GM13976 (cell line): ENCODE measurements at regions not wholly inside any gene's neighbourhood (a gene's known extent, or its start where the extent isn't known, plus 50 kb on each side); places are given as distances from the start of the nearest gene placed in this dataset.

Source experiments
- DNase-seq: peaks from one replicate; pipeline ENCODE4 v3.0.0; 2012; ENCODE audit warnings: low spot score
- in situ Hi-C: fragments of 300-500 bp; cut with MboI; formaldehyde crosslinking; loops from one replicate; pipeline ENCODE4 v1.12.0; 2022; ENCODE audit warnings: low sequenced_read_pairs, mixed read lengths, inconsistent platforms; ENCODE audit not compliant: unreplicated experiment
- TF ChIP-seq, protein P1 (sequence below): IDR thresholded peaks from 2 replicates; pipeline ENCODE4 v1.5.1; 2012; ENCODE audit warnings: borderline replicate concordance, mild to moderate bottlenecking; ENCODE audit not compliant: insufficient read depth; ENCODE audit errors: extremely low read depth, missing control alignments, control extremely low read depth

DNA sequence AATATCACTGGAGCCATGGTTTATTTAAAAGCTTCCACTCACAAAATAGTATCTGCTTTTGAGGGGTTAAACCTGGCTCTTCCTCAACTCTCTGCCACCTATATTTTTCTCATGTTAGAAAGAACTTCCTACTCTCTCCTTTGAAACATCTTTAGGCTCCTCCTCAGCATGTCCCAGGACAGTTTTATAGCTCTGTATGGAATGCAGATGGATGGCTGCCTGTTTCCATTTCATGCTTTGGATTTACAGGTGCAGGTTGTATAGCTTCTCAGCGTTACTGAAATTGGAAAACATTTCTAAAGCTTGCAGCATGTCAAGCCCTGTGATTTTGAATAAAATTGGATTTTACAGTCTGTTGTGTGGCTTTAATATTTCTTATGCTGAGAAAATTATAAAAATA is 314.0 kb downstream of the NDFIP2 start:
- in situ Hi-C loops: loop anchor here (25.0 kb wide), 1 partner anchor 567 kb away; no protein-coding TSS in a partner anchor
- DNase-seq: no peak
- TF ChIP-seq, protein P1, sequence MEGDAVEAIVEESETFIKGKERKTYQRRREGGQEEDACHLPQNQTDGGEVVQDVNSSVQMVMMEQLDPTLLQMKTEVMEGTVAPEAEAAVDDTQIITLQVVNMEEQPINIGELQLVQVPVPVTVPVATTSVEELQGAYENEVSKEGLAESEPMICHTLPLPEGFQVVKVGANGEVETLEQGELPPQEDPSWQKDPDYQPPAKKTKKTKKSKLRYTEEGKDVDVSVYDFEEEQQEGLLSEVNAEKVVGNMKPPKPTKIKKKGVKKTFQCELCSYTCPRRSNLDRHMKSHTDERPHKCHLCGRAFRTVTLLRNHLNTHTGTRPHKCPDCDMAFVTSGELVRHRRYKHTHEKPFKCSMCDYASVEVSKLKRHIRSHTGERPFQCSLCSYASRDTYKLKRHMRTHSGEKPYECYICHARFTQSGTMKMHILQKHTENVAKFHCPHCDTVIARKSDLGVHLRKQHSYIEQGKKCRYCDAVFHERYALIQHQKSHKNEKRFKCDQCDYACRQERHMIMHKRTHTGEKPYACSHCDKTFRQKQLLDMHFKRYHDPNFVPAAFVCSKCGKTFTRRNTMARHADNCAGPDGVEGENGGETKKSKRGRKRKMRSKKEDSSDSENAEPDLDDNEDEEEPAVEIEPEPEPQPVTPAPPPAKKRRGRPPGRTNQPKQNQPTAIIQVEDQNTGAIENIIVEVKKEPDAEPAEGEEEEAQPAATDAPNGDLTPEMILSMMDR: no peak

DNA sequence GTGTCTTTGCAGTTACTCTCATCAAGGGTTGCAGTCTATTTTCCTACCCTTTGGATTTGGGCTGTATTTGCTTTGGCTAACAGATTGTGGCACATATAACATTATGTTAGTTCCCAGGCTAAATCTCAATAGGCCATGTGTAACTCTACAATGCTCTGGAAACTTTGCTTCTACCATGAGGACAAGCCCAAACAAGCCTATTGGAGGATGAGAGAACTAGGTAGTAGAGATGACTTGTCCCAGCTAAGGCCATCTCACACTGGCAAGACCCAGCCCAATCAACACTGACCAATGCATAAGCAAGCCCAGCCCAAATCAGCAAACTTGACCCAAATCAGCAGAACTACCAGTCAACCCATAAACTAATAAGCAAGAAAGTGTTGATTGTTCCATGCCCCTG is 311.8 kb downstream of the NDFIP2 start:
- DNase-seq: no peak
- in situ Hi-C loops: loop anchor here (25.0 kb wide), 1 partner anchor 570 kb away; no protein-coding TSS in a partner anchor
- TF ChIP-seq, protein P1: no peak

DNA sequence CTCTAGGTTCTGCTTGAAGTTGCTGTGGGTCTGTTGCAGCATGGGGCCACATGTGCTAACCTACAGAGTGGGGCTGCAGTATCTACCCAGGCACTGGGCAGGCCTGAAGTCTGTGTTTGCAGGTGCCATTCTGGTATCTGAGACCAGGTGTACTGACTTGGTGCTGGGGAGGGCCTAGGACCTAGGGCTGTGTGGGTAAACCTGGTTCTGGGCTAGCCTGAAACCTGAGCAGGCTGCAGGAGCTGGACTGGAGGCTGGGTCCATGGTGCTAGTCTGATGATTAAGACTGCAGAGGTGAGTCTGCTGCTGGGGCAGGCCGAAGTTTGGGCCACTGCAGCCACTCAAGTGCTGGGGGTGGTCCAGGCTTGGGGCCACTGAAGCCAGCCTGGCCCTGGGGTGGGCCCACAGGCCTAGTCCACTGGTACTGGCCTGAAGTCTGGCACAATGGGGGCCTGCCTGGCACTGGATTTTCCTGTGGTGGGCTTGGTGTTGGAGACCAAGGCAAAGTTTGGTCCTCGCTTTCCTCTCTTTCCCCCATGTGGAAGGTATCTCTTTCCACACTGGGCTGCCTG is 310.6 kb downstream of the NDFIP2 start:
- in situ Hi-C loops: loop anchor here (25.0 kb wide), 1 partner anchor 571 kb away; no protein-coding TSS in a partner anchor
- TF ChIP-seq, protein P1: no peak
- no peak for DNase-seq

DNA sequence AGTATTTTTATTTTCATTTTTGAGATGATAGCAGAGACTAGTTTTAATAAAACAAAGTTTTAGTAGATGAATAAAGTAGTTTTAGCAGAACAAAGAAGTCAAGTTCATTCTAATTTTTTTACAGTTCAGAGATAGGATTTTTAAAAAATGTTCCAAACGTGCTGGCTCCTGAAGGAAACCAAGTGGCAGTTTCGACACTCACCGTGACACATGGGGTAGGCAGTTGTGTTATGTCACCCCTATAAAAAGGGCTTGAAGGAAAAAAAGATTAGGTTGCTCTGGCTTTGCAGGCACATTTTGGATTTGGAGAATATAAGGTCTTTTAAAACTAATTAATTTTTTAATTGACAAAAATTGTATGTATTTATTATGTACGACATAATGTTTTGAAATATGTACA is 305.2 kb downstream of the NDFIP2 start:
- in situ Hi-C loops: loop anchor here (25.0 kb wide), 1 partner anchor 576 kb away; no protein-coding TSS in a partner anchor
- TF ChIP-seq, protein P1: no peak
- DNase-seq: no peak

DNA sequence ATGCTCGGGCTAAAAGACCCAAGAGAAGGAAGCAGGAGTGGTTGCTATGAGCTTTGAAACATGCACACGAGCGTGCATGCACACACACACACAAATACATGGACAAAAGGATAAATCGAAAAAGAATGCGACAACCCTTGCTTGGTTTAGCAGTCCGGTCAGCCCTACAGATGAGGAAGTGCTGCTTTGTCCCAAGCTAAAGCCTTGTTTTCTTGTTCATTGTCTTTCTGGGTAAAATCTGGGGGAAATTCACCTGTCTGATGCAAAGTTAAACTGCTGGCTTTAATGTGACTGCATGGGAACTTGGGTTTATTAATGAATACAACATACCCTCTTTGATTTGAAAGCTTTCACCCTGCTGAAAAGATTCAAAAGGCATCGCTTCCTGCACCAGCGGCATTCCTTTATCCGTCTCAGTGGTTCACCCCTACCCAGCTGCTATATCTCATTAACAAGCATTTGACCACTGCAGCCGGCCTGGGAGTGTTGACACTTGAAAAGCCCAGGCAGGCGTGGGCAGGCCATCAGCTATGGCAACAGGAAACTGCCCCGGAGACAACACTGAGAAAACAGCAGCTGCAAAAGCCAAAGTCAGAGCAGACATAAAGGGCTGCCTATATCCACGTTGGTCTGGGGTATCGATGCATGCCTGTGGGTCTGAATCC is 301.7 kb downstream of the NDFIP2 start:
- no peak for DNase-seq
- in situ Hi-C loops: loop anchor here (25.0 kb wide), 1 partner anchor 580 kb away; no protein-coding TSS in a partner anchor
- TF ChIP-seq, protein P1: no peak

DNA sequence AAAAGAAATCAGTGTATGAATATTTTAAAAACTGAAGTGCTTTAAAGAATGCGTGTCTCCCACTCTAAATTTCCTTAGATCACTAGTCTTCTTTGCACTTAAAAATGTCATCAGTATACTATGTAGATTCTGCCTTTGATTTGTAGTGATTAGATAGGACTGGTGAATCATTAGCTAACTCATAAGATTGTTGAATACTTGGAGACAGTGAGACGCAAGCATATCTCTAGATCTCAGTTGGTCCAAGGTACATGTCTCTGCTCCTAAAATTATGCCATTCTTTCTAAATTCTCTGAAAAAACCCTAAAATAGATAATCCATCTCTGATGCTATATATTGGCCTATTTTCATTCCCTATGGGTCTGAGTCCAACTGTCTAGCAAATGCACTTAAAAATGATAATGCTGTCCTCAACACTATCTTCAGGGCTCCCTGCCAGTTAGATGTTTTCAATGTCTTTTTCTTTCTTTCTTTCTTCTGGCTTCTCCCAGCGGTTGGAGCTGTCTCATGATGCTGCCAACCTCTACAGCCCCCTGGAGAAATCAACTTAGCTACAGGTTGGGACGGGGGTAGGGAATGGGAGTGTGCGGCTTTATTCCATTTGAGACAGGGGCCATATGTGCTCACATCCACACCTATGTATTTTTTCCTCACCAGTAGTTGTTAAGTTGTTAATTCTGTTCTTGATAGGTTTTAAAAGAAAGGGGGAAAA is 301.0 kb downstream of the NDFIP2 start:
- in situ Hi-C loops: loop anchor here (25.0 kb wide), 1 partner anchor 580 kb away; no protein-coding TSS in a partner anchor
- TF ChIP-seq, protein P1: no peak
- no peak for DNase-seq
